ENCODE measurements at regions not wholly inside any gene's neighbourhood (a gene's known extent, or its start where the extent isn't known, plus 50 kb on each side); places are given as distances from the start of the nearest gene placed in this dataset.
"Not testable (repeated sequence)": the region's sequence is repeated elsewhere in the genome, so short reads cannot be mapped to it uniquely, and the experiment has no call there.

GRCh38 chr3:115204475-115204874 is 57.4 kb upstream of the ZBTB20 start:
- DNase-seq (ENCODE audit: extremely low read depth, low read depth), result no peak

GRCh38 chr3:115208066-115208750 is 61.1 kb upstream of the ZBTB20 start:
- no peak for TF ChIP-seq CTCF (IDR thresholded peaks at IDR 0.05; ENCODE audit: low read depth, low read length)
- DNase-seq (ENCODE audit: extremely low read depth, low read depth), result no peak

More at GRCh38 chr3:115204475-115204874, 57.4 kb upstream of the ZBTB20 start:
- no peak for TF ChIP-seq CTCF (IDR thresholded peaks at IDR 0.05; ENCODE audit: low read depth, low read length)

- no peak for TF ChIP-seq CTCF (IDR thresholded peaks at IDR 0.05; ENCODE audit: low read depth, low read length)
- DNase-seq (ENCODE audit: extremely low read depth, low read depth), result no peak
These were observed 64.9 kb upstream of the ZBTB20 start for GRCh38 chr3:115211810-115212492.

GRCh38 chr3:115212615-115213014 is 65.5 kb upstream of the ZBTB20 start:
- no peak for TF ChIP-seq CTCF (IDR thresholded peaks at IDR 0.05; ENCODE audit: low read depth, low read length)

GRCh38 chr3:115213052-115213451 is 66.0 kb upstream of the ZBTB20 start:
- DNase-seq (ENCODE audit: extremely low read depth, low read depth), result not testable (repeated sequence)

More at GRCh38 chr3:115212615-115213014, 65.5 kb upstream of the ZBTB20 start:
- no peak for DNase-seq (ENCODE audit: extremely low read depth, low read depth)

GRCh38 chr3:115217292-115217677 is 70.2 kb upstream of the ZBTB20 start:
- no peak for TF ChIP-seq CTCF (IDR thresholded peaks at IDR 0.05; ENCODE audit: low read depth, low read length)
- no peak for DNase-seq (ENCODE audit: extremely low read depth, low read depth)

GRCh38 chr3:115217678-115218451 is 70.8 kb upstream of the ZBTB20 start:
- peak; percentile 64 for TF ChIP-seq CTCF (IDR thresholded peaks at IDR 0.05; ENCODE audit: low read depth, low read length)
- peak; percentile 40 for DNase-seq (ENCODE audit: extremely low read depth, low read depth)

All from AG09319 (cell line).